ENCODE measurements at regions not wholly inside any gene's neighbourhood (a gene's known extent, or its start where the extent isn't known, plus 50 kb on each side); places are given as distances from the start of the nearest gene placed in this dataset.

DNA sequence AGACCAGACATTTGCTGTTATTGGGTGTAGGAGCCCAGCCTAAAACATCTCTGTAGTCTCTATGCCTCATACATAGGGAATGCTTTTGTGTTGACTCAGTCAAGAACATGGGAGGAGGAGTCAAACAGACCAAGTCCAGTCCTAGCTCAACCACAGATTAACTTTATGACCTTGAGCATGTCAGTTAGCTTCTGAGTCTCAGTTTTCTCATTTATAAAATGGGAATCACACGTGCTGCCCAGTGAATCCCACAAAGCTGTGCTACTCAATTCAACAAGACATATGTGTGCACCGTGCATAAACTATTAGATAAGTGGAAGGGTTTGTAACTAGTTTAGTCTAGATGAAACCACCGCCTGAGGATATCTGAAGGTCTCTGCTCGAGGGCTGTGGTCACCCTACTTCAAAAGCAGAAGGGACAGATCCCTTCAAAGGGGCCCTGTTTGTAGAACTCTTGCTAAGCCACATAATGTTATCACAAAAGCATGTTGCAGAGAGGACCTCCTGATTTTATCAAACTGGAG lies 109.5 kb upstream of the NFIA start:
- Histone ChIP-seq H4K91ac (replicated peaks; ENCODE audit: insufficient read length, low read length) (no peak overlapping the region), H2BK20ac (ENCODE audit: low read length) (no peak overlapping the region), H3K27me3 (replicated peaks in 1 of 4; ENCODE audit: control insufficient read depth in 3 of 4, extremely low read depth in 1 of 4, insufficient read depth in 3 of 4, low read length in 3 of 4) (peaks cover 0 to 5% (median 0%) of the 10 kb centered on the region in 4 experiments; a peak in 2 of 7 replicates), H4K5ac (ENCODE audit: insufficient read length, low read depth, low read length) (no peak overlapping the region), H3K4me3 (ENCODE audit: extremely low read depth in 1 of 4, insufficient read depth in 2 of 4, low read depth in 3 of 4, low read length in 4 of 4) (no peak overlapping the region), H4K20me1 (replicated peaks in 1 of 2; ENCODE audit: control insufficient read depth in 1 of 2, insufficient read depth in 2 of 2, low read length in 2 of 2) (no peaks in the 10 kb centered on the region), H3K79me1 (ENCODE audit: low read depth, low read length) (no peaks in the 10 kb centered on the region), H3K4me1 (replicated peaks in 1 of 4; ENCODE audit: control insufficient read depth in 3 of 4, insufficient read depth in 4 of 4, low read length in 3 of 4) (peaks cover 0 to 12% (median 8%) of the 10 kb centered on the region in 4 experiments; a peak in 3 of 7 replicates), H2BK12ac (ENCODE audit: low read depth, low read length) (no peak overlapping the region), H3K79me2 (ENCODE audit: control insufficient read depth in 1 of 2, insufficient read depth in 2 of 2, low read length in 2 of 2) (no peaks in the 10 kb centered on the region), H3K18ac (ENCODE audit: extremely low read depth, low read length) (no peak overlapping the region), H2AK5ac (ENCODE audit: low read depth, low read length) (no peak overlapping the region), H3K9ac (replicated peaks in 1 of 4; ENCODE audit: extremely low read depth in 1 of 4, low read depth in 3 of 4, low read length in 3 of 4) (no peak overlapping the region), H3K9me3 (ENCODE audit: insufficient read depth in 2 of 2, low read depth in 1 of 2, low read length in 1 of 2) (peaks cover 1 to 3% of the 10 kb centered on the region in 2 experiments; a peak in 2 of 4 replicates), H3K56ac (replicated peaks; ENCODE audit: insufficient read length, low read depth, low read length) (no peak overlapping the region), H3K23ac (ENCODE audit: insufficient read length) (no peak overlapping the region), H2BK5ac (ENCODE audit: low read depth, low read length) (no peak overlapping the region), H3K36me3 (ENCODE audit: control insufficient read depth in 2 of 4, insufficient read depth in 4 of 4, low read length in 3 of 4) (no peaks in the 10 kb centered on the region), H2BK15ac (ENCODE audit: low read length) (no peak overlapping the region), H3K4ac (replicated peaks; ENCODE audit: insufficient read length, low read depth, low read length) (no peak overlapping the region), H2AFZ (ENCODE audit: low read length) (no peak overlapping the region), H2BK120ac (replicated peaks; ENCODE audit: low read depth, low read length) (no peak overlapping the region), H4K8ac (ENCODE audit: extremely low read depth, insufficient read depth, low read length) (no peak overlapping the region), H3K23me2 (ENCODE audit: low read depth, low read length) (no peaks in the 10 kb centered on the region; the same call in 1 of the 2 replicates), H3K27ac (ENCODE audit: low read depth, low read length) (no peak overlapping the region), H3K4me2 (ENCODE audit: insufficient read depth in 1 of 2, low read depth in 2 of 2, low read length in 2 of 2) (no peak overlapping the region), H3K14ac (ENCODE audit: insufficient read length) (no peak overlapping the region)
- ChIA-PET POLR2A (ENCODE audit: partially characterized antibody) (interaction anchor here (0.9 kb wide), 1 partner anchor 74 kb away, joined by 3 read pairs; no protein-coding TSS in a partner anchor), CTCF (ENCODE audit: partially characterized antibody) (interaction anchor here (0.9 to 4.3 kb wide), 4 partner anchors 71 to 463 kb away, joined by 3 to 29 read pairs (median 7); no protein-coding TSS in a partner anchor)
- FAIRE-seq (no peak), DNase-seq (ENCODE audit: low read depth in 1 of 2, low spot score in 2 of 2) (no peak)
- 88% methylated on average over 4 of the region's 4 CpGs; no CpG with 5 or more reads in 1 of the 2 experiments for WGBS, 2 experiments (ENCODE audit: extremely low coverage in 1 of 2, insufficient coverage in 1 of 2, insufficient read length in 1 of 2, insufficient replicate concordance in 2 of 2, low coverage in 1 of 2, low lambda C conversion rate in 2 of 2, missing lambda C conversion rate in 1 of 2)
- TF ChIP-seq SP4 (IDR thresholded peaks at IDR 0.05; ENCODE audit: low read length) (no peak), POLR2AphosphoS5 (IDR thresholded peaks at IDR 0.05; ENCODE audit: low read depth, low read length) (no peak), PHF8 (conservative IDR thresholded peaks at IDR 0.05; ENCODE audit: low read depth, low read length) (no peak), ASH2L (IDR thresholded peaks at IDR 0.05; ENCODE audit: low read length) (no peak), TBP (IDR thresholded peaks at IDR 0.05; ENCODE audit: low read depth, low read length) (no peak), CTBP2 (IDR thresholded peaks at IDR 0.05; ENCODE audit: borderline replicate concordance, insufficient read depth, insufficient read length, low read length) (no peak), HDAC6 (IDR thresholded peaks at IDR 0.05; ENCODE audit: low read depth, low read length) (no peak), CREB1 (IDR thresholded peaks at IDR 0.05) (no peak)
- TF ChIP-seq, protein P1, sequence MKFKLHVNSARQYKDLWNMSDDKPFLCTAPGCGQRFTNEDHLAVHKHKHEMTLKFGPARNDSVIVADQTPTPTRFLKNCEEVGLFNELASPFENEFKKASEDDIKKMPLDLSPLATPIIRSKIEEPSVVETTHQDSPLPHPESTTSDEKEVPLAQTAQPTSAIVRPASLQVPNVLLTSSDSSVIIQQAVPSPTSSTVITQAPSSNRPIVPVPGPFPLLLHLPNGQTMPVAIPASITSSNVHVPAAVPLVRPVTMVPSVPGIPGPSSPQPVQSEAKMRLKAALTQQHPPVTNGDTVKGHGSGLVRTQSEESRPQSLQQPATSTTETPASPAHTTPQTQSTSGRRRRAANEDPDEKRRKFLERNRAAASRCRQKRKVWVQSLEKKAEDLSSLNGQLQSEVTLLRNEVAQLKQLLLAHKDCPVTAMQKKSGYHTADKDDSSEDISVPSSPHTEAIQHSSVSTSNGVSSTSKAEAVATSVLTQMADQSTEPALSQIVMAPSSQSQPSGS (IDR thresholded peaks at IDR 0.05; ENCODE audit: low read length): no peak
- TF ChIP-seq, protein P2, sequence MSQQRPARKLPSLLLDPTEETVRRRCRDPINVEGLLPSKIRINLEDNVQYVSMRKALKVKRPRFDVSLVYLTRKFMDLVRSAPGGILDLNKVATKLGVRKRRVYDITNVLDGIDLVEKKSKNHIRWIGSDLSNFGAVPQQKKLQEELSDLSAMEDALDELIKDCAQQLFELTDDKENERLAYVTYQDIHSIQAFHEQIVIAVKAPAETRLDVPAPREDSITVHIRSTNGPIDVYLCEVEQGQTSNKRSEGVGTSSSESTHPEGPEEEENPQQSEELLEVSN (IDR thresholded peaks at IDR 0.05): no peak
- TF ChIP-seq, protein P3, sequence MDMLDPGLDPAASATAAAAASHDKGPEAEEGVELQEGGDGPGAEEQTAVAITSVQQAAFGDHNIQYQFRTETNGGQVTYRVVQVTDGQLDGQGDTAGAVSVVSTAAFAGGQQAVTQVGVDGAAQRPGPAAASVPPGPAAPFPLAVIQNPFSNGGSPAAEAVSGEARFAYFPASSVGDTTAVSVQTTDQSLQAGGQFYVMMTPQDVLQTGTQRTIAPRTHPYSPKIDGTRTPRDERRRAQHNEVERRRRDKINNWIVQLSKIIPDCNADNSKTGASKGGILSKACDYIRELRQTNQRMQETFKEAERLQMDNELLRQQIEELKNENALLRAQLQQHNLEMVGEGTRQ (IDR thresholded peaks at IDR 0.05; ENCODE audit: low read length): no peak
